Kidney (tissue), 13 donors: ENCODE measurements at regions not wholly inside any gene's neighbourhood (a gene's known extent, or its start where the extent isn't known, plus 50 kb on each side); places are given as distances from the start of the nearest gene placed in this dataset.
A peak's percentile ranks its signal among the peaks of the same experiment; 100 is the strongest.

Experiments used
- DNase-seq, 5 donors: peaks; one replicate each; pipeline ENCODE4 v3.0.0-alpha.2; 2013 to 2020
- FAIRE-seq: peaks from 2 replicates; lab custom pipeline; 2012; peaks lifted over from hg19 to GRCh38; lab: Jason Lieb, UNC
- H3K27ac ChIP-seq, 2 donors: one replicate each; pipeline ENCODE4 v1.7.0; 2013; ENCODE audit warnings: low read depth in 2 of 2, low read length in 2 of 2, inconsistent platforms in 1 of 2
- H3K27me3 ChIP-seq: one replicate; pipeline ENCODE4 v1.7.1; 2013; ENCODE audit warnings: low read length, inconsistent platforms; ENCODE audit not compliant: control insufficient read depth, insufficient read depth
- H3K36me3 ChIP-seq, 3 donors: one replicate each; pipeline versions ENCODE4 v1.7.0 to v1.7.1; 2013; ENCODE audit warnings: low read length in 3 of 3, control low read depth in 1 of 3, inconsistent platforms in 1 of 3; ENCODE audit not compliant: insufficient read depth in 3 of 3, control insufficient read depth in 2 of 3
- H3K4me1 ChIP-seq, 3 donors: one replicate each; pipeline versions ENCODE4 v1.7.0 to v1.7.1; 2013; ENCODE audit warnings: low read length in 3 of 3, inconsistent platforms in 1 of 3, low read depth in 1 of 3; ENCODE audit not compliant: control insufficient read depth in 2 of 3, insufficient read depth in 2 of 3
- H3K4me3 ChIP-seq, 3 donors: one replicate each; pipeline versions ENCODE4 v1.7.0 to v1.8.1; 2013; ENCODE audit warnings: low read length in 3 of 3, control low read depth in 1 of 3, inconsistent platforms in 1 of 3
- H3K9ac ChIP-seq, 3 donors: one replicate each; pipeline versions ENCODE4 v1.7.0 to v1.7.1; 2013; ENCODE audit warnings: low read length in 3 of 3, control low read depth in 1 of 3, inconsistent platforms in 1 of 3
- H3K9me3 ChIP-seq, 3 donors: one replicate each; pipeline versions ENCODE4 v1.7.0 to v1.7.1; 2013; ENCODE audit warnings: low read length in 3 of 3, control low read depth in 1 of 3, inconsistent platforms in 1 of 3; ENCODE audit not compliant: control insufficient read depth in 2 of 3, insufficient read depth in 1 of 3
- intact Hi-C: fragments of 100-400 bp; cut with DNase I; formaldehyde crosslinking; loops from one replicate; pipeline ENCODE4 v1.11.1; 2022
- TF ChIP-seq, protein P1 (sequence below): IDR thresholded peaks from 3 replicates; pipeline ENCODE4 v1.5.1; 2012; ENCODE audit warnings: mild to moderate bottlenecking, moderate library complexity, borderline replicate concordance; ENCODE audit not compliant: insufficient read depth; ENCODE audit errors: extremely low read depth
- donor health status: control.
- donor health status: control.
- donor health status: control.
- donor health status: control.
- donor health status: control.
- donor health status: DM: yes; HTN: yes; CAD: no.
- donor health status: Normal renal cell carcinoma (clear cell type).

DNA sequence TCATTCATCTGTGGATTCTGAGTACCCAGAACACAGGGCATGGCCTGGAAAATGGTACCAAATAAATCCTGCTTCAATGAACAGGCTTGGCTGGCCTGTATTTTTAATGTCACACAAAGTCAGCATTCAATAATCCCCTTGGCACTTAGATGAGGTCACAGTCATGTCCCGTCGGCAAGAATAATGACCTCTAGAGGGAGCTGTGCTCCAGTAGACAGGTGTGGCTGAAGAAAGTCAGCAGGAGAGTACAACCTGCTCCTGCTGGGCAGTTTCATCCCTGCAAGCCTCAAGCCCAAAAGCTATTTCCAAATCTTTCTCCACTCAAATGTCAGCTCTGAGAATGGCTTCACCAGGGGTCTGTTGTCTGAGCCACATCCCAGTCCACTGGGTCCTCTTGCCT, 404.0 kb upstream of the F9 start:
- TF ChIP-seq, protein P1, sequence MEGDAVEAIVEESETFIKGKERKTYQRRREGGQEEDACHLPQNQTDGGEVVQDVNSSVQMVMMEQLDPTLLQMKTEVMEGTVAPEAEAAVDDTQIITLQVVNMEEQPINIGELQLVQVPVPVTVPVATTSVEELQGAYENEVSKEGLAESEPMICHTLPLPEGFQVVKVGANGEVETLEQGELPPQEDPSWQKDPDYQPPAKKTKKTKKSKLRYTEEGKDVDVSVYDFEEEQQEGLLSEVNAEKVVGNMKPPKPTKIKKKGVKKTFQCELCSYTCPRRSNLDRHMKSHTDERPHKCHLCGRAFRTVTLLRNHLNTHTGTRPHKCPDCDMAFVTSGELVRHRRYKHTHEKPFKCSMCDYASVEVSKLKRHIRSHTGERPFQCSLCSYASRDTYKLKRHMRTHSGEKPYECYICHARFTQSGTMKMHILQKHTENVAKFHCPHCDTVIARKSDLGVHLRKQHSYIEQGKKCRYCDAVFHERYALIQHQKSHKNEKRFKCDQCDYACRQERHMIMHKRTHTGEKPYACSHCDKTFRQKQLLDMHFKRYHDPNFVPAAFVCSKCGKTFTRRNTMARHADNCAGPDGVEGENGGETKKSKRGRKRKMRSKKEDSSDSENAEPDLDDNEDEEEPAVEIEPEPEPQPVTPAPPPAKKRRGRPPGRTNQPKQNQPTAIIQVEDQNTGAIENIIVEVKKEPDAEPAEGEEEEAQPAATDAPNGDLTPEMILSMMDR, result peak; percentile 54
- Histone ChIP-seq H3K27ac (no peak overlapping the region), H3K36me3 (no peaks in the 10 kb centered on the region), H3K4me1 (no peaks in the 10 kb centered on the region), H3K27me3 (no peaks in the 10 kb centered on the region), H3K9me3 (no peaks in the 10 kb centered on the region), H3K9ac (no peak overlapping the region), H3K4me3 (no peak overlapping the region)
- peak in 4 of 5 donors; percentile 18 to 50 (median 24) for DNase-seq
- intact Hi-C loops, result no loop called here
- peak; percentile 25 for FAIRE-seq

DNA sequence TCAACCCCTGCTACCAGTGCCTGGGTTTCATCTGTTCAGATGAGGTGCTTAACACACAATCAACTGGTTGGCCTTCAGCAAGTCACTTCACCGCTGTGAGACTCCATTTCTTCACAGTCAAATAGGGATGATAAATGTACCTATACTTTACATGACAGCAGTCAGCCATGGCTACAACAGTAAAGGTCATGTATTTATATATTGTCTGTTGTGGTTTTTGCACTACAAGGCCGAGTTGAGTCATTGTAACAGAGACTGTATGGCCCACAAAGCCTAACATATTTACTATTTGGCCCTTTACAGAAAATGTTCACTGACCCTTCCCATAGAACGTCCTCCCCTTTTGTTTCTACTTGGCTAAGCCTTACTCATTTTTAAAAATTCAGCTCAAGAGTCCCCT, 404.6 kb upstream of the F9 start:
- no peaks in the 10 kb centered on the region for H3K36me3 ChIP-seq
- no peaks in the 10 kb centered on the region for H3K9me3 ChIP-seq
- intact Hi-C loops, result no loop called here
- no peak for FAIRE-seq
- DNase-seq, result no peak
- TF ChIP-seq, protein P1, result no peak
- H3K4me1 ChIP-seq, result no peaks in the 10 kb centered on the region
- no peaks in the 10 kb centered on the region for H3K27me3 ChIP-seq
- H3K27ac ChIP-seq, result no peak overlapping the region
- H3K9ac ChIP-seq, result no peak overlapping the region
- H3K4me3 ChIP-seq, result no peak overlapping the region

- no peaks in the 10 kb centered on the region for H3K36me3 ChIP-seq
- H3K4me1 ChIP-seq, result no peaks in the 10 kb centered on the region
- no peak overlapping the region for H3K9ac ChIP-seq
- DNase-seq (no peak), FAIRE-seq (no peak)
- H3K9me3 ChIP-seq, result no peaks in the 10 kb centered on the region
- no peak overlapping the region for H3K4me3 ChIP-seq
- intact Hi-C loops, result no loop called here
- no peaks in the 10 kb centered on the region for H3K27me3 ChIP-seq
- TF ChIP-seq, protein P1, result no peak
- H3K27ac ChIP-seq, result no peak overlapping the region
Measured at GRCh38 chrX:139121616-139122286, 408.8 kb upstream of the F9 start.

DNA sequence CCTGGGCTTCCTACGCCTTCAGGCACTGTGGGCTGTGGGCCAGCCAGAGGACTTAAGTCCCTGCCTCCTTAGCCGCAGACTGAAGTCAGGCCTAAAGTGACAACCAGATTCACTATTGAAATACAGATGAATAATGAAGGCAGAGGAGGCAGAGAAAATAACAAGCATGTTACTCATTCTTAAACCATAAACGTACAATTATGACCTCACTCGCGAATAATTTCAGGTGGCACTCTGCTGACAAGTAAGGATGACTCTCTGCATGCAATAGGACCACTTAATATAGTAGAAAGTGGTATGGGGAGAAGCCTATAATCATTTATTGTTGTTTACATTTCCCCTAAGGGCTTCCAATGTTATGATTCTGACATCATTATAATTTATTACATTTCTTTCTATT, 409.2 kb upstream of the FGF13 start:
- no peak for FAIRE-seq
- no peaks in the 10 kb centered on the region for H3K27me3 ChIP-seq
- H3K4me3 ChIP-seq, result no peak overlapping the region
- H3K27ac ChIP-seq, result no peak overlapping the region
- no peak for DNase-seq
- H3K9ac ChIP-seq, result no peak overlapping the region
- TF ChIP-seq, protein P1, result no peak
- H3K4me1 ChIP-seq, result no peaks in the 10 kb centered on the region
- no peaks in the 10 kb centered on the region for H3K36me3 ChIP-seq
- intact Hi-C loops, result no loop called here
- no peaks in the 10 kb centered on the region for H3K9me3 ChIP-seq
